Ishikawa (cell line): ENCODE measurements at regions not wholly inside any gene's neighbourhood (a gene's known extent, or its start where the extent isn't known, plus 50 kb on each side); places are given as distances from the start of the nearest gene placed in this dataset.

ENCODE experiments used
- CEBPB ChIP-seq: IDR thresholded peaks from 2 replicates; pipeline ENCODE4 v1.6.1; 2012
- CREB1 ChIP-seq: IDR thresholded peaks from 2 replicates; pipeline ENCODE4 v1.6.1; 2012; ENCODE audit warnings: low read depth
- EGR1 ChIP-seq: IDR thresholded peaks from 2 replicates; pipeline ENCODE4 v1.6.1; 2012
- EP300 ChIP-seq: IDR thresholded peaks from 2 replicates; pipeline ENCODE4 v1.6.1; 2012; ENCODE audit warnings: borderline replicate concordance
- FOXM1 ChIP-seq: IDR thresholded peaks from 2 replicates; pipeline ENCODE4 v1.6.1; 2012; ENCODE audit warnings: low read depth, borderline replicate concordance
- NFIC ChIP-seq: IDR thresholded peaks from 2 replicates; pipeline ENCODE4 v1.6.1; 2012
- RAD21 ChIP-seq: IDR thresholded peaks from 2 replicates; pipeline ENCODE4 v1.6.1; 2012; ENCODE audit warnings: low read depth
- REST ChIP-seq: IDR thresholded peaks from 2 replicates; pipeline ENCODE4 v1.6.1; 2012; ENCODE audit warnings: low read depth, mild to moderate bottlenecking
- TAF1 ChIP-seq: IDR thresholded peaks from 2 replicates; pipeline ENCODE4 v1.6.1; 2012; ENCODE audit warnings: low read depth, mild to moderate bottlenecking
- TCF12 ChIP-seq: IDR thresholded peaks from 2 replicates; pipeline ENCODE4 v1.6.1; 2012; ENCODE audit warnings: low read depth
- TEAD4 ChIP-seq: IDR thresholded peaks from 2 replicates; pipeline ENCODE4 v1.6.1; 2012
- YY1 ChIP-seq: IDR thresholded peaks from 2 replicates; pipeline ENCODE4 v1.6.1; 2012; ENCODE audit warnings: low read depth
- ZBTB7A ChIP-seq: IDR thresholded peaks from 2 replicates; pipeline ENCODE4 v1.6.1; 2012; ENCODE audit warnings: low read depth
- TF ChIP-seq, protein P1 (sequence below): IDR thresholded peaks from 2 replicates; pipeline ENCODE4 v1.6.1; 2012
- TF ChIP-seq, protein P2 (sequence below): IDR thresholded peaks from 2 replicates; pipeline ENCODE4 v1.6.1; 2012

GRCh38 chr5:61991866-61992265, 314.1 kb upstream of the KIF2A start:
- TF ChIP-seq, protein P1, sequence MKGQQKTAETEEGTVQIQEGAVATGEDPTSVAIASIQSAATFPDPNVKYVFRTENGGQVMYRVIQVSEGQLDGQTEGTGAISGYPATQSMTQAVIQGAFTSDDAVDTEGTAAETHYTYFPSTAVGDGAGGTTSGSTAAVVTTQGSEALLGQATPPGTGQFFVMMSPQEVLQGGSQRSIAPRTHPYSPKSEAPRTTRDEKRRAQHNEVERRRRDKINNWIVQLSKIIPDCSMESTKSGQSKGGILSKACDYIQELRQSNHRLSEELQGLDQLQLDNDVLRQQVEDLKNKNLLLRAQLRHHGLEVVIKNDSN, result no peak
- TF ChIP-seq TEAD4, result no peak
- TF ChIP-seq YY1, result no peak
- no peak for TF ChIP-seq ZBTB7A
- no peak for TF ChIP-seq RAD21
- TF ChIP-seq TAF1, result no peak
- no peak for TF ChIP-seq CEBPB

- no peak for TF ChIP-seq FOXM1
- TF ChIP-seq YY1, result no peak
- no peak for TF ChIP-seq NFIC
Measured at GRCh38 chr5:61993295-61993927, 312.6 kb upstream of the KIF2A start.

- TF ChIP-seq RAD21 (no peak), TEAD4 (no peak), TAF1 (no peak), REST (no peak)
Measured at GRCh38 chr5:61994171-61994570, 311.8 kb upstream of the KIF2A start.

- TF ChIP-seq, protein P2, sequence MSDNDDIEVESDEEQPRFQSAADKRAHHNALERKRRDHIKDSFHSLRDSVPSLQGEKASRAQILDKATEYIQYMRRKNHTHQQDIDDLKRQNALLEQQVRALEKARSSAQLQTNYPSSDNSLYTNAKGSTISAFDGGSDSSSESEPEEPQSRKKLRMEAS, result no peak
- TF ChIP-seq EP300, result no peak
- TF ChIP-seq TCF12, result no peak
- no peak for TF ChIP-seq TAF1
- no peak for TF ChIP-seq EGR1
- no peak for TF ChIP-seq REST
- no peak for TF ChIP-seq YY1
- TF ChIP-seq RAD21, result no peak
- TF ChIP-seq ZBTB7A, result no peak
- no peak for TF ChIP-seq TEAD4
- no peak for TF ChIP-seq FOXM1
- no peak for TF ChIP-seq CREB1
- TF ChIP-seq, protein P1, result no peak
- TF ChIP-seq CEBPB, result no peak
- no peak for TF ChIP-seq NFIC
Measured at GRCh38 chr5:61995486-61995885, 310.5 kb upstream of the KIF2A start.

- TF ChIP-seq, protein P2, result no peak
- no peak for TF ChIP-seq EP300
- no peak for TF ChIP-seq CREB1
- no peak for TF ChIP-seq TAF1
- no peak for TF ChIP-seq TEAD4
- TF ChIP-seq YY1, result no peak
- TF ChIP-seq RAD21, result no peak
- TF ChIP-seq ZBTB7A, result no peak
- no peak for TF ChIP-seq TCF12
- TF ChIP-seq, protein P1, result no peak
- TF ChIP-seq NFIC, result no peak
- no peak for TF ChIP-seq FOXM1
- TF ChIP-seq CEBPB, result no peak
- no peak for TF ChIP-seq EGR1
- no peak for TF ChIP-seq REST
Measured at GRCh38 chr5:61999371-61999770, 306.6 kb upstream of the KIF2A start.
